HG02588 (cell line): ENCODE measurements at regions not wholly inside any gene's neighbourhood (a gene's known extent, or its start where the extent isn't known, plus 50 kb on each side); places are given as distances from the start of the nearest gene placed in this dataset.
"Not testable (repeated sequence)": the region's sequence is repeated elsewhere in the genome, so short reads cannot be mapped to it uniquely, and the experiment has no call there.

Experiments used
- ATAC-seq: cut with Tn5 transposase; IDR thresholded peaks from one replicate; pipeline ENCODE4 v1.9.1; 2021; ENCODE audit warnings: mild to moderate bottlenecking, moderate library complexity; ENCODE audit not compliant: unreplicated experiment

DNA sequence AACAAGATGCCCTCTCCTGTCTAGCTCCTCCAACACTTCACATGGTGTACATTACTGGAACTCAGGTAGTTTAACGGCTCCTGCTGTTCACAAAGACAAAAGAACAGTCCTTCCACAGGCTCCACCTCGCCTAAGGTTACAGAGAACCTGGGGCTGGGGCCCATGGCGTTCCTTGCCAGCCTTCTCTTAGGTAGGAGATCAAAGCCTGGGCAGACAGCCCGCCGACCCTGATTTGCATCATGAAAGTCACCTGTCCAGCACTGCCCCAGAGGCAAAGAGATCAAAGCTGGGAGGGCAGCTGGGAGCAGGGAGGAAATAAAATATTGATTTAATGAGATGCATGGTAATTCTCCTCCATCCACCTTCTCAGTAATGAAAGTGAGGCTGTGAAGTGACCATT is 115.0 kb upstream of the SLIT3 start:
- no peak for ATAC-seq

DNA sequence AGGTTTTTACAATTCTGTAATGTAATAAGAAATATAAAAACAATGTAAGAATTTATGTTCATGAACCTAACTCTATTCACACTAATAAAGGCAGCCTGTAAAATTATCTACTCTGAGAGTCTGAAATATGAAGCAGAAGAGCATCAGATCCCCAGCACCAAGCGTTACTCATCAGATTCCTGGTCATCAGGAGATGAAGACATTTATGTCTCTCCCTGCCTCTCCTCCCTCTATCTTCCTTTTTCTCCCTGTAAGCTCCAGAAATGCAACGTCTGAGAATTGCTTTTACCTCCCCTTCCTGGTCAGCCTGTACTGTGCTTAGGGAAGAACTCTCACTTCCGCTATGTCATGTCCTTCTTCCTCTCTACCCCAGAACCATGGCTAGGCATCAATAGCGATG is 114.4 kb upstream of the SLIT3 start:
- ATAC-seq, result no peak

GRCh38 chr5:169413416-169413815 is 112.5 kb upstream of the SLIT3 start:
- no peak for ATAC-seq

DNA sequence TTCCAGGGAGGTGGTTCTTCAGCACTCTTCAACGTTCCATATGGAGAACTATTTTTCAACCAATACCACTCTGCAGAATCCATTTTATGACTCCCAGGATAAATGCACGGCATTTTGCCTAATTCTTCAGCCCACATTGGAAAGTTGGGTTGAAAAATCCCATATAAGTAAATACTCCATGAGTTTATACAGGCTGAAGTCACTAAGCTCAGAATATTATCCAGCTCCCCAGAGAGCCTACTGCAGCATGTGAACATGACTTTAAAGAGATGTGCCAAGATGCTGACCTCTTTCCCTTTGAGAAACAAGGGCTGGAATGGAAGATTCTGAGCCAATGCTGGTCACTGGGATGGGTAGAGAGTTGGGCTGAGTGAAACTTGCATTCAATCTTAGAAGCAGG is 111.9 kb upstream of the SLIT3 start:
- ATAC-seq, result no peak

DNA sequence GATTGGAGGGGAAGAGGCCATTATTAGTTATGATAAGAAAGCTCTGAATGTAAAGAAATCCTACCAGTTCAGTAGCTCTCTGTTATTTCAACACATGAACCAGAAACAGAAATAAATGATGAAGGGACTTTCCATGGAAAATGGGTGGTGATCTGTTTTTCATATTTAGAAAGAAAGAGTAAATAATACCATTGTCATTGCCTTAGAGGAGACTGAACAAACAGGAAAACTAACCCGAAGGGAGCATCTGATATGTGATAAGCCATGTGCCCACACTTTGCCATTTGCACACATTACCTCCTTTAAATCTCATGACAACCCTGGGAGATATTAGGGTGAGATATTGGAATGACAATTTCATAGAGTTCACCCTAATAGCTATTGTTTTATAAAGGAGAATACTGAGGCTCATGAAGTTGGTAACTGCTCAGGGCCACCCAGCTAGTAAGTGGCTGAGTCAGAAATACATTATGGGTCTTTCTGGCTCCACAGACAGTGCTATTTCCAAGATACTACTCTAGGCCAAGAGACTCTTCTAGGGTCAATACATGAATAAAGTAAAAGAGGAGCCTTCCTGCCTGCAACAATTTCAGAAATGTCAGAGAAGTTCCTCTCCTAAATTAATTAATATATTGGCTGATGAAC is 111.0 kb upstream of the SLIT3 start:
- no peak for ATAC-seq

- no peak for ATAC-seq
Observed at GRCh38 chr5:169410996-169411783, 110.3 kb upstream of the SLIT3 start.

DNA sequence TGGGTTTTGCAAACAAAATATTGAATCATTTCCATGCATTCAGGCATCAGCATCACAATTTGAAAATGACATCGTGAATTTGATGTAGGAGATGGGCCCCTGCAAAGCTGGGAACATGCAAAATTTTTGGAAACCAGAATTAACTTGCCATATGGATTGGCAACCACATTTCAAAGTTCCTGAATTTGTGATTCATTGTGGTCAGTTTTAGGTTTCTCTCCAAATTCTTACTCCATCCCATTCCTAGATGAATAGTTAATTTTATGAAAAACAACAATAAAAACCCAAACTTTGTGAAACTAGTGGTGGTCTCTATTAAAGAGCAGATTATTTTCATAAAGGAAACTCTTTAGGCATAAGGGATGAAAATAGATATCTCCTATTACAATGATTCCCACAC is 107.8 kb upstream of the SLIT3 start:
- no peak for ATAC-seq

GRCh38 chr5:169408171-169408570 is 107.2 kb upstream of the SLIT3 start:
- ATAC-seq, result no peak

DNA sequence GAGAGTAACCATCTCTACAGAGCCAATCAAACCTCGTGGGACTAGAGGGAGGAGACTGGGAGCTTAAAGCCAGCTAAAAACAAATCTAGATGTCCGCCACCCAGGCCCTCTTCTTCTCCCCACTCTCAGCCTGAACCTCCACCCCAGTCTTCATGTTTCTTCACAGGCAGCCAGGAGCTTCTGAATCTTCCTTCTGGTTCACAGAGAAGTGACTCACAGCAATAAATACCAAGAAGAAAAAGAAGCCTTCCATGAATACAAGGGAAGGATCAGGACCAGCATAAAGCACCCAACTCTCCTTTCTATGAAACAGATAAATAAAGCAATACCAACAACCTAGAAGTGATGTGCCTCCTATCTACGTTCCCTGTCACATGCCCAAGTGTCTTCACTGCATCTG is 103.3 kb upstream of the SLIT3 start:
- no peak for ATAC-seq

DNA sequence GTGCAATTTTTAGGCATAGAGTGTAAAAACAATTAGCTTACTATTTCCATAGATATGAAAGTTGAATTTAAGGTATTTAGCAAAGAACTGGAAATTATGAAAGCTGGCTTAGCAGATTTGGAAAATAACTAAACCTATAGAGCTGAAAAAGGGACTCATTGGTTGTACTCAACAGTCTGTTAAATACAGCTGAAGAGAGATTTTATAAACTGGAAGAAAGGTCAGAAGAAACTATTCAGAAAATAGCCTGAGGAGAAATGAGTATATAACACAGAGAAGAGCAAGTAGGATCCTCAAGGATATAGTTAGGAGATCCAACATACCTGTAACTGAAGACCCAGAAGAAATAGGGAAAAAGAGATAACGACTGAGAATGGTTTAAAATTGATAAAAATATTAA is 97.6 kb upstream of the SLIT3 start:
- no peak for ATAC-seq

- no peak for ATAC-seq
Observed at GRCh38 chr5:169395136-169395535, 94.2 kb upstream of the SLIT3 start.

GRCh38 chr5:169394371-169394770 is 93.4 kb upstream of the SLIT3 start:
- ATAC-seq, result no peak

GRCh38 chr5:169393907-169394306 is 93.0 kb upstream of the SLIT3 start:
- no peak for ATAC-seq

DNA sequence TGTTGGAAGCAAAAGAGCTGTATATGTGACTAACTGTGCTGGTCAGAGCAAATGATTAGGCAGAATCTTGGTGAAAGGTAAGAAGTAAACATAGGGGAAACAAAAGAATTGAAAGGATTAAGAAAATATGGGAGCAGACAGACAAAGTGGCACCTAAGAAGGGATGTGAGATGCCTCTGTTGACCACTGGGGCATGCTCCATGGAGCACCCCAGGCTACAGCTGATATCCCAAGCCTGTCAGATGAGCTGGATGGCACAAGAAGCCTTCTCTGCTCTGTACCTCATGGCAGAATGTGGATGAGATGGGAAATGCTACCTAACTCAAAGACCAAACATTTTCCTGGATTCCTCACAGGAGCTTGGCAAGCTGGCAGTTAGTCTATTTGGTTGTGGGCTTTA is 89.3 kb upstream of the SLIT3 start:
- ATAC-seq, result no peak

DNA sequence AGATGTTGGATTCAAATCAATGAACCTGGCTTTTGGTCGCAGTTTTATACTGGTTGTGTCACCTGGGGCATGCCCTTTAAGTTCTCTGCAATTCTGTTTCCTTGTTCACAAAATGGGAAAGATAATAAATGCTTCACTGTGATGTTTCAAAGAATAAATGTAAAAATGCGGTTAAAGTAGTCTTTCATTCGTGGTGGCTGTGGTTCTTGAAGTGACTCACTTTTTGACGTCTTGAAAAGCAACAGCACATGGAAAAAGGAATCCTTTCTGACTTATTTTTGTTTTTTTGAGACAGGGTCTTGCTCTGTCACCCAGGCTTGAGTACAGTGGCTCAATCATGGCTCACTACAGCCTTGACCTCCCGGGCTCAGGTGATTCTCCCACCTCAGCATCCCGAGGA is 88.4 kb upstream of the SLIT3 start:
- ATAC-seq, result no peak

GRCh38 chr5:169385636-169386035 is 84.7 kb upstream of the SLIT3 start:
- ATAC-seq, result no peak

DNA sequence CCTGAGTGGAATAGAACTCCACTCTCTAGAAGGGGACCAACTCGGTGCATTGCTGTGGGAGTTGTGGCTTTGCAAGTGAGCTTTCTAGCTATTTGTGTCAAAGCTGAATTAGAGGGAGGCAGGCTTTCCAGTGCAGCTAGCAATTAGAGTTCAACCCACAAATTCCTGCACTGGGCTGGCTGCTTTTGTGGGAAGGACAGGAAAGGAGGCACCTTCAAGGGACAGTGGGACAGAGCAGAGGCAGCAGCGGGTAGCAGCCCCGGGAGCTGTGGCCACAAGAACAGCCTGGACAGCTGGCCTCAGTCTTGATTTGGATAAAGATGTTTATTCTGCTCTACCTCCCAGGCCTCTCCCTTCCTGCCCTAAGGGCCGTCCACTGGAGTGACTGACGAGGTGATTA is 83.7 kb upstream of the SLIT3 start:
- no peak for ATAC-seq

DNA sequence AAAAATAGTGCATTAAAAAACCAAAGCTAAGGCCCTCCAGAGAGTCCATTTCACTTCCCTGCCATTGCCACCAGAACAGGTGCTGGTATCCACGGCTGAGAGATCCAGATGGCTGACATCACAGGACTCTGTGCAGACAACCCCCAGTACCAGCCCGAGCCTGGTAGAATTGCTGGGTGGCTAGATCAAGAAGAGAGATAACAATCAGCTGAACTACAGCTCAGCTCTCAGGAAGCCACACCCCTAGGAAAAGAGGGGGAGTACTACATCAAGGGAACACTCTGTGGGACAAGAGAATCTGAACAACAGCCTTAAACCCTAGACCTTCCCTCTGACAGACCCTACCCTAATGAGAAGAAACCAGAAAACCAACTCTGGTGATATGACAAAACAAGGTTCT is 73.8 kb upstream of the SLIT3 start:
- ATAC-seq, result no peak

- no peak for ATAC-seq
Observed at GRCh38 chr5:169374111-169374510, 73.2 kb upstream of the SLIT3 start.

GRCh38 chr5:169371801-169372200 is 70.9 kb upstream of the SLIT3 start:
- ATAC-seq, result not testable (repeated sequence)

DNA sequence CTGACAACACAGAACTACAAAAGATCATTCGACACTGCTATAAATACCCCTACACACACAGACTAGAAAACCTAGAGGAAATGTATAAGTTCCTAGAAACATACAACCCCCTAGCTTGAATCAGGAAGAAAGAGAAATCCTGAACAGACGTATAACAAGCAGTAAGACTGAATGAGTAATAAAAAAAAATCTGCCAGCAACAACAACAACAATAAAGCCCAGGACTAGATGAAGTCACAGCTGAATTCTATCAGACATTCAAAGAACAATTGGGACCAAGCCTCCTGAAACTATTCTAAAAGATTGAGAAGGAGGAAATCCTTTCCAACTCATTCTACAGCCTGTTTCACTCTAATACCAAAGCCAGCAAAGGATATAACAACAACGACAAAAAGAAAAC is 68.2 kb upstream of the SLIT3 start:
- ATAC-seq, result no peak

DNA sequence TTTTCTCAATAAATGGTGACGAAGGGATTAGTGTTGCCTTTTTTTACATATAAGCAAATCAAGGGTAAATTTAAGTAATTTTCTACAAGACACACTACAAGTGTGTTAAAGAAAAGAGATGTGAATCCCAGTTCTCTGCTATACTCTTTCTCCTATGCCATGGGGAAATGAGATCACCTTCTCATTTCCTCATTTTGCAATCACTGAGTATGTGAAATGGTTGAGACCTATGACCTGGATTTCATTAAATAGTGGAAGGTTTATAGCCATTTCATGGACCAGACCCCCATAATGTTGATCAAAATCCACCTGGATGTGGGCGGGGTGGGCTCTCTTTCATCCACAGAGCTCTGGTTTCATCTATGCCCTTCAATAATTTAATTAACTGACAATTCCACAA is 66.9 kb upstream of the SLIT3 start:
- ATAC-seq, result no peak

- no peak for ATAC-seq
Observed at GRCh38 chr5:169357291-169357690, 56.4 kb upstream of the SLIT3 start.
